IMR-90 (cell line): ENCODE measurements at regions not wholly inside any gene's neighbourhood (a gene's known extent, or its start where the extent isn't known, plus 50 kb on each side); places are given as distances from the start of the nearest gene placed in this dataset.
A peak's percentile ranks its signal among the peaks of the same experiment; 100 is the strongest.

Experiments
- ATAC-seq: fragments of 200-7000 bp; cut with Tn5 transposase; 2 replicates; pipeline ENCODE4 v1.9.1; 2020; ENCODE audit warnings: low read depth, mild to moderate bottlenecking, moderate library complexity
- BruUV-seq: library from RNA; stranded (reverse); fragments of 400-500 nt; replicated peaks from 2 replicates; lab custom pipeline; 2021; lab: Mats Ljungman, UMichigan
- CTCF ChIA-PET: fragments of 300-600 bp; formaldehyde crosslinking; extraction: SDS; loops from one replicate; lab custom pipeline; 2021; ENCODE audit warnings: antibody characterized with exemption; lab: Yijun Ruan, JAX
- POLR2A ChIA-PET: fragments of 300-600 bp; sonication (Branson Sonifier 250); formaldehyde crosslinking; loops from one replicate; lab custom pipeline; 2022; ENCODE audit warnings: antibody characterized with exemption; ENCODE audit not compliant: unreplicated experiment; lab: Charles Lee
- DNase-seq: peaks from one replicate; pipeline ENCODE4 v3.0.0; 2013
- H2AFZ ChIP-seq: replicated peaks from 2 replicates; pipeline ENCODE3; 2013; ENCODE audit warnings: low read length, mild to moderate bottlenecking; ENCODE audit not compliant: poor library complexity
- H2AK5ac ChIP-seq: 2 replicates; pipeline ENCODE4 v1.6.1; 2013; ENCODE audit warnings: low read depth, low read length, inconsistent platforms
- H2AK9ac ChIP-seq: replicated peaks from 2 replicates; pipeline ENCODE3; 2013; ENCODE audit warnings: mild to moderate bottlenecking, low read depth, low read length, moderate library complexity; ENCODE audit not compliant: poor library complexity
- H2BK120ac ChIP-seq: 2 replicates; pipeline ENCODE4 v1.6.1; 2013; ENCODE audit warnings: low read depth, low read length, inconsistent platforms
- H2BK15ac ChIP-seq: 3 replicates; pipeline ENCODE4 v1.6.1; 2013; ENCODE audit warnings: low read depth, low read length, inconsistent platforms
- H2BK20ac ChIP-seq: 2 replicates; pipeline ENCODE4 v1.6.1; 2013; ENCODE audit warnings: low read depth, mild to moderate bottlenecking, inconsistent platforms, low read length, moderate library complexity
- H2BK5ac ChIP-seq: 2 replicates; pipeline ENCODE4 v1.6.1; 2013; ENCODE audit warnings: mild to moderate bottlenecking, low read depth, low read length, inconsistent platforms; ENCODE audit not compliant: poor library complexity, severe bottlenecking
- H3K14ac ChIP-seq: replicated peaks from 2 replicates; pipeline ENCODE4 v1.6.1; 2013; ENCODE audit warnings: low read depth, low read length, inconsistent platforms
- H3K18ac ChIP-seq: 2 replicates; pipeline ENCODE4 v1.6.1; 2013; ENCODE audit warnings: low read depth, low read length, control low read depth
- H3K23ac ChIP-seq: 2 replicates; pipeline ENCODE4 v1.6.1; 2013; ENCODE audit warnings: low read depth, low read length, inconsistent platforms
- H3K27ac ChIP-seq: 2 replicates; pipeline ENCODE4 v1.5.1; 2013; ENCODE audit warnings: mild to moderate bottlenecking, control low read depth, low read length; ENCODE audit not compliant: insufficient read depth
- H3K27me3 ChIP-seq: 2 replicates; pipeline ENCODE4 v1.6.1; 2013; ENCODE audit warnings: low read length; ENCODE audit not compliant: control insufficient read depth, insufficient read depth
- H3K36me3 ChIP-seq: 2 replicates; pipeline ENCODE4 v1.6.1; 2013; ENCODE audit warnings: low read length, mixed read lengths; ENCODE audit not compliant: control insufficient read depth, insufficient read depth
- H3K4ac ChIP-seq: 2 replicates; pipeline ENCODE4 v1.6.1; 2013; ENCODE audit warnings: low read depth, low read length, inconsistent platforms
- H3K4me1 ChIP-seq: 2 replicates; pipeline ENCODE4 v1.6.1; 2013; ENCODE audit warnings: low read length, mixed read lengths; ENCODE audit not compliant: control insufficient read depth, insufficient read depth
- H3K4me2 ChIP-seq: 2 replicates; pipeline ENCODE4 v1.6.1; 2013; ENCODE audit warnings: low read depth, mild to moderate bottlenecking, control low read depth, low read length, moderate library complexity
- H3K4me3 ChIP-seq: 2 replicates; pipeline ENCODE4 v1.5.1; 2013; ENCODE audit warnings: low read depth, mild to moderate bottlenecking, control low read depth, low read length, moderate library complexity; ENCODE audit not compliant: insufficient read depth
- H3K56ac ChIP-seq: 2 replicates; pipeline ENCODE4 v1.6.1; 2013; ENCODE audit warnings: low read length, inconsistent platforms; ENCODE audit not compliant: insufficient read depth; ENCODE audit errors: extremely low read depth
- H3K79me1 ChIP-seq, 2 experiments: 2 replicates each; pipeline ENCODE4 v1.6.1; 2013; ENCODE audit warnings: low read length in 2 of 2, inconsistent platforms in 1 of 2, low read depth in 1 of 2
- H3K9ac ChIP-seq: 2 replicates; pipeline ENCODE4 v1.6.1; 2013; ENCODE audit warnings: low read depth, low read length, control low read depth
- H3K9me1 ChIP-seq: 2 replicates; pipeline ENCODE4 v1.6.1; 2013; ENCODE audit warnings: low read length, inconsistent platforms; ENCODE audit not compliant: insufficient read depth
- H3K9me3 ChIP-seq: 2 replicates; pipeline ENCODE4 v1.6.1; 2013; ENCODE audit warnings: low read length; ENCODE audit not compliant: control insufficient read depth, insufficient read depth
- H4K20me1 ChIP-seq: 2 replicates; pipeline ENCODE4 v1.6.1; 2013; ENCODE audit warnings: low read length, inconsistent platforms; ENCODE audit not compliant: insufficient read depth
- H4K5ac ChIP-seq: 2 replicates; pipeline ENCODE4 v1.6.1; 2013; ENCODE audit warnings: mild to moderate bottlenecking, low read depth, low read length, control low read depth
- H4K8ac ChIP-seq, 2 experiments: 2 replicates each; pipeline ENCODE4 v1.6.1; 2013; ENCODE audit warnings: low read depth in 2 of 2, low read length in 2 of 2, control low read depth in 1 of 2, inconsistent platforms in 1 of 2
- H4K91ac ChIP-seq: 2 replicates; pipeline ENCODE4 v1.6.1; 2013; ENCODE audit warnings: low read depth, low read length, inconsistent platforms; ENCODE audit not compliant: insufficient read depth
- BHLHE40 ChIP-seq: fragments of 150-350 bp; IDR thresholded peaks from 2 replicates; pipeline ENCODE4 v1.6.1; 2016; ENCODE audit warnings: mild to moderate bottlenecking, low read depth, low read length
- CEBPB ChIP-seq: IDR thresholded peaks from 2 replicates; pipeline ENCODE4 v1.6.1; 2012; ENCODE audit warnings: low read depth, low read length, improper control_type of control experiment
- CHD1 ChIP-seq: IDR thresholded peaks from 2 replicates; pipeline ENCODE4 v1.6.1; 2012; ENCODE audit warnings: low read depth, low read length, improper control_type of control experiment
- FOS ChIP-seq: fragments of 150-350 bp; IDR thresholded peaks from 2 replicates; pipeline ENCODE4 v1.6.1; 2016; ENCODE audit warnings: low read depth, low read length
- MAFK ChIP-seq: IDR thresholded peaks from 2 replicates; pipeline ENCODE4 v1.6.1; 2012; ENCODE audit warnings: low read depth, low read length, improper control_type of control experiment
- MAZ ChIP-seq: IDR thresholded peaks from 2 replicates; pipeline ENCODE4 v1.6.1; 2012; ENCODE audit warnings: low read depth, mild to moderate bottlenecking, low read length, improper control_type of control experiment, moderate library complexity, borderline replicate concordance
- MXI1 ChIP-seq: IDR thresholded peaks from 2 replicates; pipeline ENCODE4 v1.6.1; 2012; ENCODE audit warnings: low read depth, mild to moderate bottlenecking, low read length, moderate library complexity, borderline replicate concordance
- NFE2L2 ChIP-seq: fragments of 150-350 bp; IDR thresholded peaks from 2 replicates; pipeline ENCODE4 v1.6.1; 2016; ENCODE audit warnings: low read depth, mild to moderate bottlenecking, low read length
- POLR2A ChIP-seq: IDR thresholded peaks from 2 replicates; pipeline ENCODE4 v1.6.1; 2012; ENCODE audit warnings: mild to moderate bottlenecking, low read depth, low read length
- RAD21 ChIP-seq: IDR thresholded peaks from 2 replicates; pipeline ENCODE4 v1.6.1; 2012; ENCODE audit warnings: low read length, improper control_type of control experiment
- RCOR1 ChIP-seq: IDR thresholded peaks from 2 replicates; pipeline ENCODE4 v1.6.1; 2012; ENCODE audit warnings: mild to moderate bottlenecking, low read length, improper control_type of control experiment; ENCODE audit not compliant: insufficient replicate concordance
- RFX5 ChIP-seq: IDR thresholded peaks from 2 replicates; pipeline ENCODE4 v1.8.0; 2012; ENCODE audit warnings: low read depth, mild to moderate bottlenecking, low read length, moderate library complexity
- SMC3 ChIP-seq: fragments of 150-350 bp; IDR thresholded peaks from 2 replicates; pipeline ENCODE4 v1.6.1; 2016; ENCODE audit warnings: low read depth, mild to moderate bottlenecking, antibody characterized with exemption, low read length, moderate library complexity
- USF2 ChIP-seq: fragments of 150-350 bp; IDR thresholded peaks from 2 replicates; pipeline ENCODE4 v1.6.1; 2017; ENCODE audit warnings: mild to moderate bottlenecking, antibody characterized with exemption, low read length, low read depth
- WGBS, 2 experiments: methylation state at CpG; one replicate each; pipeline versions ENCODE4 v1.1.5 to v1.1.7; 2013; ENCODE audit warnings: missing lambda C conversion rate in 2 of 2; ENCODE audit not compliant: insufficient read length in 1 of 2; ENCODE audit errors: extremely low coverage in 2 of 2; 5-methylcytosine and 5-hydroxymethylcytosine counted together
- dilution Hi-C: fragments of 300-500 bp; cut with HindIII; formaldehyde crosslinking; loops from one replicate; pipeline ENCODE4 v1.14.3; 2018; ENCODE audit warnings: low sequenced_read_pairs; ENCODE audit not compliant: unreplicated experiment
- in situ Hi-C: fragments of 300-500 bp; cut with MboI; formaldehyde crosslinking; loops from 3 replicates; pipeline ENCODE4 v1.14.3; 2019; ENCODE audit warnings: low sequenced_read_pairs, inconsistent platforms, mixed read lengths
- intact Hi-C: fragments of 100-400 bp; cut with micrococcal nuclease; formaldehyde crosslinking; loops from 2 replicates; pipeline ENCODE4 v1.10.0; 2022
- TF ChIP-seq, protein P1 (sequence below): conservative IDR thresholded peaks from 2 replicates; pipeline ENCODE4 v1.5.1; 2012; ENCODE audit warnings: mild to moderate bottlenecking, low read depth, low read length, improper control_type of control experiment

GRCh38 chr4:114076899-114077570, 97.6 kb upstream of the ARSJ start:
- dilution Hi-C loops (no loop called here), intact Hi-C loops (loop anchor here (5.0 to 10.0 kb wide), 2 partner anchors 290 to 682 kb away; no protein-coding TSS in a partner anchor), in situ Hi-C loops (no loop called here)
- Histone ChIP-seq H3K14ac (peak overlapping the region; percentile 88), H3K4me3 (no peak overlapping the region), H3K4me1 (peaks cover 8% of the 10 kb centered on the region), H3K4ac (peak overlapping the region; percentile 94), H3K27me3 (no peaks in the 10 kb centered on the region), H4K8ac (peak overlapping the region; percentile 44 to 83), H3K9ac (no peak overlapping the region), H3K9me1 (peaks cover 3% of the 10 kb centered on the region; the same call in 1 of the 2 replicates), H3K18ac (peak overlapping the region; percentile 84), H3K56ac (peak overlapping the region; percentile 25), H2BK20ac (peak overlapping the region; percentile 93), H3K27ac (peak overlapping the region; percentile 58), H3K36me3 (no peaks in the 10 kb centered on the region), H2BK5ac (peak overlapping the region; percentile 88), H3K4me2 (peak overlapping the region; percentile 9; the same call in 1 of the 2 replicates), H3K79me1 (no peaks in the 10 kb centered on the region), H3K9me3 (no peaks in the 10 kb centered on the region), H2AFZ (peak overlapping the region; percentile 35), H2BK15ac (peak overlapping the region; percentile 85), H2AK5ac (peak overlapping the region; percentile 84; the same call in 1 of the 2 replicates), H3K23ac (peak overlapping the region; percentile 89), H2AK9ac (no peak overlapping the region), H2BK120ac (peak overlapping the region; percentile 93), H4K5ac (peak overlapping the region; percentile 80), H4K91ac (peak overlapping the region; percentile 83), H4K20me1 (no peaks in the 10 kb centered on the region)
- no TSS peak for BruUV-seq
- WGBS, 2 experiments = 80% methylated on average over 1 of the region's 1 CpG; no CpG with 5 or more reads in 1 of the 2 experiments
- ChIA-PET POLR2A (no interaction called here), CTCF (interaction anchor here (0.6 to 1.0 kb wide), 3 partner anchors 10 to 343 kb away, joined by 3 read pairs; no protein-coding TSS in a partner anchor)
- no peak for TF ChIP-seq CHD1
- TF ChIP-seq MAZ = no peak
- TF ChIP-seq MAFK = no peak
- TF ChIP-seq NFE2L2 = no peak
- TF ChIP-seq CEBPB = no peak
- TF ChIP-seq MXI1 = no peak
- TF ChIP-seq RCOR1 = no peak
- TF ChIP-seq USF2 = no peak
- no peak for TF ChIP-seq SMC3
- TF ChIP-seq POLR2A = no peak
- no peak for TF ChIP-seq BHLHE40
- TF ChIP-seq, protein P1, sequence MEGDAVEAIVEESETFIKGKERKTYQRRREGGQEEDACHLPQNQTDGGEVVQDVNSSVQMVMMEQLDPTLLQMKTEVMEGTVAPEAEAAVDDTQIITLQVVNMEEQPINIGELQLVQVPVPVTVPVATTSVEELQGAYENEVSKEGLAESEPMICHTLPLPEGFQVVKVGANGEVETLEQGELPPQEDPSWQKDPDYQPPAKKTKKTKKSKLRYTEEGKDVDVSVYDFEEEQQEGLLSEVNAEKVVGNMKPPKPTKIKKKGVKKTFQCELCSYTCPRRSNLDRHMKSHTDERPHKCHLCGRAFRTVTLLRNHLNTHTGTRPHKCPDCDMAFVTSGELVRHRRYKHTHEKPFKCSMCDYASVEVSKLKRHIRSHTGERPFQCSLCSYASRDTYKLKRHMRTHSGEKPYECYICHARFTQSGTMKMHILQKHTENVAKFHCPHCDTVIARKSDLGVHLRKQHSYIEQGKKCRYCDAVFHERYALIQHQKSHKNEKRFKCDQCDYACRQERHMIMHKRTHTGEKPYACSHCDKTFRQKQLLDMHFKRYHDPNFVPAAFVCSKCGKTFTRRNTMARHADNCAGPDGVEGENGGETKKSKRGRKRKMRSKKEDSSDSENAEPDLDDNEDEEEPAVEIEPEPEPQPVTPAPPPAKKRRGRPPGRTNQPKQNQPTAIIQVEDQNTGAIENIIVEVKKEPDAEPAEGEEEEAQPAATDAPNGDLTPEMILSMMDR = no peak
- no peak for TF ChIP-seq RAD21
- no peak for TF ChIP-seq RFX5
- TF ChIP-seq FOS = no peak
- ATAC-seq (peak; percentile 50; the same call in 1 of the 2 replicates), DNase-seq (no peak)
